GM12892 (cell line): ENCODE measurements at regions not wholly inside any gene's neighbourhood (a gene's known extent, or its start where the extent isn't known, plus 50 kb on each side); places are given as distances from the start of the nearest gene placed in this dataset.

Experiments used
- DNase-seq: peaks from one replicate; pipeline ENCODE4 v3.0.0; 2011; ENCODE audit not compliant: insufficient read length
- FAIRE-seq: peaks from 2 replicates; lab custom pipeline; 2011; peaks lifted over from hg19 to GRCh38; lab: Jason Lieb, UNC
- POLR2A ChIP-seq: IDR thresholded peaks from 2 replicates; pipeline ENCODE4 v1.6.1; 2011; ENCODE audit warnings: low read depth, low read length, control low read depth
- POLR2AphosphoS5 ChIP-seq: IDR thresholded peaks from 2 replicates; pipeline ENCODE4 v1.6.1; 2011; ENCODE audit warnings: low read depth, low read length, control low read depth
- TAF1 ChIP-seq: IDR thresholded peaks from 2 replicates; pipeline ENCODE4 v1.6.1; 2011; ENCODE audit warnings: low read depth, mild to moderate bottlenecking, control low read depth, low read length, borderline replicate concordance

GRCh38 chr1:5579966-5580365, 412.3 kb downstream of the NPHP4 start:
- TF ChIP-seq TAF1 (no peak), POLR2A (no peak), POLR2AphosphoS5 (no peak)
- FAIRE-seq = no peak
- DNase-seq = no peak

DNA sequence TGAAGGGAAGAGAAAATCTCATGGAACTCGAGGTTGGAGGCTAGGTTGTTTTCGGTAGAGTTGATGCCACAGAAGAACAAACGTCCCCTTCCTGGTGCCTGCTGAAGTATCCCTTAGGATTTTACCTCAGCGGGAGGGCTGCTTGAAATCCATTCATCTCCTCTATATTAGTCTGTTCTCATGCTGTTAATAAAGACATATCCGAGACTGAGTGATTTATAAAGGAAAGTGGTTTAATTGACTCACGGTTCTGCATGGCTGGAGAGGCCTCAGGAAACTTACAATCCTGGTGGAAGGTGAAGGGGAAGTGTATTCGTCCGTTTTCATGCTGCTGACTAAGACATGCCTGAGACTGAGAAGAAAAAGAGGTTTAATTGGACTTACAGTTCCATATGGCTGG, 413.5 kb downstream of the NPHP4 start:
- DNase-seq (no peak), FAIRE-seq (no peak)

DNA sequence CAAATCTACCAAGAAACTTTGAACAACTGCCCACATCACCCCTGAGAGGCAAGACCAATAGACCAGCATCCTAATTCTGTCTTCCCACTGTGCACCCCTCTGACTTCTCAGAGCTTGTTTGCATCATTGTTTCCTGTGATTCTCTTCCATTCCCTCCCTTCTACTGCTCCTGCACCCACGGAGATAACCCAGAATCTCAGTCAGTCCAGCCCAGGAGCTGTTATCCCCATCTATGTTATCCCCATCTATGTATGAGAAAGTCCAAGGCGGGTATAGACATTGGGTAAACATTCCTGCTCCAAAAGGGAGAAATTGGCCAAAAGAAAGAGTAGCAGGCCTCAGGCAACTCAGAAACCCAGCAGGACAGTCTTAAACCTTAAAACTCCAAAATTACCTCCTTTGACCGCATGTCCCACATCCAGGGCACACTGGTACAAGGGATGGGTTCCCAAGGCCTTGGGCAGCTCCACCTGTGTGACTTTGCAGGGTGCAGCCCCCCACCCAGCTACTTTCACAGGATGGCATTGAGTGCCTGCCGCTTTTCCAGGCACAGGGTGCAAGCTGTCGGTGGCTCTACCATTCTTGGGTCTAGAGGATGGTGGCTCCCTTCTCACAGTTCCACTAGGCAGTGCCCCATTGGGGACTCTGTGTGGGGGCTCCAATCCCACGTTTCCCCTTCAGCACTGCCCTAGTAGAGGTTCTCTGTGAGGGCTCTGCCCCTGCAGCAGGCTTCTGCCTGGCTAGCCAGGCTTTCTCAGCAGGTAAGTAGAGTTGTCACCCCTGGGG, 414.8 kb downstream of the NPHP4 start:
- DNase-seq (no peak), FAIRE-seq (no peak)
- TF ChIP-seq POLR2A (no peak), TAF1 (no peak), POLR2AphosphoS5 (no peak)

More for the DNA sequence above, 413.5 kb downstream of the NPHP4 start:
- TF ChIP-seq POLR2AphosphoS5 (no peak), POLR2A (no peak), TAF1 (no peak)

GRCh38 chr1:5576673-5577065, 415.6 kb downstream of the NPHP4 start:
- no peak for TF ChIP-seq POLR2AphosphoS5
- TF ChIP-seq TAF1 = no peak
- no peak for TF ChIP-seq POLR2A
- no peak for FAIRE-seq
- no peak for DNase-seq

GRCh38 chr1:5576011-5576672, 416.1 kb downstream of the NPHP4 start:
- FAIRE-seq (no peak), DNase-seq (no peak)
- TF ChIP-seq POLR2A (no peak), POLR2AphosphoS5 (no peak), TAF1 (no peak)

DNA sequence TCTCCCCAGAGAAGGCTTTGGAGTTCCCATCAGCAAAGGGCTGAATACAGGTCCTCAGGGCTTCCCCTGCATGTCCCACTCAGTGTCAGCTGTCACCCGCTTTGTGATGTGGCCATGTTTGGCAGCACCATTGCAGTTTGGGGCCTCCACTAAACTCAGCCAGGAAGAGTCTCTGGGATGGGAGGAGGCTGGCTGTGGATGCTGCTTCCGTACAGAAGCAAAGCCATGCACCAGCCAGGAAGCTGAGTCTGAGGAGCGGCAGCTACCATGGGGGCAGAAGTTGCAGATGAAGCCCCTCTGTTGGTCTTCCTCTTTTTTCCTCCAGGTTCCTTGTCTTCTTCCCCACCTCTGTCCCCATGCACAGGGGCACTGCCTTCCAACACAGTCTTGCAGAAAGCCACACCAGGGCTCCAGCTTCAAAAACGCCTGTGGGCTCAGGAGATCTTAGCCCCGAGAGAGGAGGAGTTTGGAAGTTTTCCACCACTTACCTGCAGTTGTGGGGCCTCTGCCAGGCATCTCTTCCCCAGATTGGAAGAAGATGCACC, 416.8 kb downstream of the NPHP4 start:
- FAIRE-seq = no peak
- DNase-seq = no peak

DNA sequence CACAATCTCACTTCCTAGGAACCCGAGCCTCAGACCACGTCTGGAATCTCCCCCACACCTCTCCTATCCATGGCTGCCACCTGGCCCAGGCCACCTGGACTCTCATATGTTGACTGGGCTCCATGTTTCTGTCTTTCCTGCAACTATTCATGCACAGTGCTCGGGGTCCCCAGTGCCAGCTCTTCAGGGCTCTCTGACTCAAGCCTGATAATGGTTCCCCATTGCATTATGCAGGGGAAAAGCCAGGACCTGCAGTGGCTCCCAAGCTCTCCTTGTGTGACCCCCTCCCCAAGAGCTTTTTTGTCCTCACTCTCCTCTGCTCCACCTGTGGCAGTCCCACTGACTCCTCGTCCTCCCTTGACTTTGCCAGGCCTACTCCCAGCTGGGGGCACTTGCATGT, 417.6 kb downstream of the NPHP4 start:
- FAIRE-seq (no peak), DNase-seq (no peak)
- TF ChIP-seq POLR2A (no peak), TAF1 (no peak), POLR2AphosphoS5 (no peak)

More for the DNA sequence above, 416.8 kb downstream of the NPHP4 start:
- TF ChIP-seq POLR2A = no peak
- no peak for TF ChIP-seq POLR2AphosphoS5
- no peak for TF ChIP-seq TAF1

DNA sequence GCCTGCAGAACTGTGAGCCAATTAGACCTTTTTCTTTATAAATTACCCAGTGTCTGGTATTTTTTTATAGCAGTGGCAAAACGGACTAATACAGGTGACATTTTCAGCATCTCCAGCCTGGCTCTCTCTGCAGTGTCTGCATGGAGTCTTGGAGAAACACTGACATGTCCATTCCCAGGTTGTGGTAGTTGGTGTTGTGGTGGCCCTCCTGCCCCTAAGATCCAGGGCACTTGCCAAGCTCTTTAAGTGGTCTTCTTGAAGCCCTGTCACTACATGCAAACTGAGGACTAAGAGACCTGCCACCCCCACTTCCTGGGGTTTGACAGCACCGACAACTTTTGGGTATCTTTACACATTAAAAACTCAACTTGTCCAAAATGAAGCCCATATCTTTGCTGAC, 419.4 kb downstream of the NPHP4 start:
- no peak for TF ChIP-seq POLR2A
- no peak for TF ChIP-seq TAF1
- no peak for TF ChIP-seq POLR2AphosphoS5
- no peak for DNase-seq

GRCh38 chr1:5571861-5572401, 420.3 kb downstream of the NPHP4 start:
- DNase-seq = no peak
- no peak for TF ChIP-seq POLR2AphosphoS5
- no peak for TF ChIP-seq TAF1
- no peak for TF ChIP-seq POLR2A
- FAIRE-seq = no peak

More for the DNA sequence above, 419.4 kb downstream of the NPHP4 start:
- FAIRE-seq = no peak

GRCh38 chr1:5571438-5571837, 420.8 kb downstream of the NPHP4 start:
- TF ChIP-seq POLR2A (no peak), TAF1 (no peak), POLR2AphosphoS5 (no peak)
- no peak for FAIRE-seq
- no peak for DNase-seq

- DNase-seq (no peak), FAIRE-seq (no peak)
- TF ChIP-seq POLR2A (no peak), TAF1 (no peak), POLR2AphosphoS5 (no peak)
Observed at GRCh38 chr1:5570931-5571330, 421.3 kb downstream of the NPHP4 start.
